RPMI7951 (cell line): ENCODE measurements at regions not wholly inside any gene's neighbourhood (a gene's known extent, or its start where the extent isn't known, plus 50 kb on each side); places are given as distances from the start of the nearest gene placed in this dataset.
"Not testable (repeated sequence)": the region's sequence is repeated elsewhere in the genome, so short reads cannot be mapped to it uniquely, and the experiment has no call there.

Experiments
- DNase-seq: peaks from one replicate; pipeline ENCODE4 v3.0.0-alpha.2; 2012; ENCODE audit warnings: low read depth

DNA sequence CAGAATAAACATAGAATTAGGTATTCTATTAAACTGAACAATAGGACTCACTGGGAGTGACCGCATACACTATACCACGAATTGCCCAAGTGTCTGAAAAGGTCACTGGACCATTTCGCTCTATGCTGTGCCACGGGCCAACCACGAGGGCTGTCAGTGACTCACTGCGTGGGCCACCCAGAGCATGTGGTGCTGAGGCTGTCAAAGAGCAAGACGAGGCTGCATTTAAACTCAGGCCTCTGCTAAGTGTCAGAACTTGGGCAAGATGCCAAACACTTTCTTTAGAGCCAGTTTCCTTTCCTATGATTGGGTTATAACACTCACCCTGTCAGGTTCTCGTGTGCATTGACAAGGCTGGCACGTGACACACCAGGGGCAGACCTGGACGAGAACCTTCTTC lies 97.5 kb downstream of the SH3YL1 start:
- peak; percentile 17 for DNase-seq

DNA sequence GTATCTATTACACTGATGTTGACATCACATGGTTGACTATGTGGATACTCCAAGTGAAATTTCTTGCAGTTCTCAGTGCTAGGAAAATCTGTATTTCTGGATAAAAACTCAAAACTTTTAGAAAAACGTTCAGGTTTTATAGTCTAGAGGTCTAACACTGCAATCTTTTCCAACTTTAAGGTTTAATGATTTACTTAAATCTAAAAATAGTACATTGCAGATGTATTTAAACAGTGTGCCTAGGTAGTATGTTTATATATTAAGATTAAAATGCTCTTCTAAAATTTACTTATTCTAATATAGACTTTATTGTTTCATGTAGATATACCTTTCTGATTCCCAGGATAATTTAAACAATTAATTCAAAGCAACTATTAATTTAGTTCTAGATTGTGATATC lies 98.3 kb downstream of the SH3YL1 start:
- no peak for DNase-seq

DNA sequence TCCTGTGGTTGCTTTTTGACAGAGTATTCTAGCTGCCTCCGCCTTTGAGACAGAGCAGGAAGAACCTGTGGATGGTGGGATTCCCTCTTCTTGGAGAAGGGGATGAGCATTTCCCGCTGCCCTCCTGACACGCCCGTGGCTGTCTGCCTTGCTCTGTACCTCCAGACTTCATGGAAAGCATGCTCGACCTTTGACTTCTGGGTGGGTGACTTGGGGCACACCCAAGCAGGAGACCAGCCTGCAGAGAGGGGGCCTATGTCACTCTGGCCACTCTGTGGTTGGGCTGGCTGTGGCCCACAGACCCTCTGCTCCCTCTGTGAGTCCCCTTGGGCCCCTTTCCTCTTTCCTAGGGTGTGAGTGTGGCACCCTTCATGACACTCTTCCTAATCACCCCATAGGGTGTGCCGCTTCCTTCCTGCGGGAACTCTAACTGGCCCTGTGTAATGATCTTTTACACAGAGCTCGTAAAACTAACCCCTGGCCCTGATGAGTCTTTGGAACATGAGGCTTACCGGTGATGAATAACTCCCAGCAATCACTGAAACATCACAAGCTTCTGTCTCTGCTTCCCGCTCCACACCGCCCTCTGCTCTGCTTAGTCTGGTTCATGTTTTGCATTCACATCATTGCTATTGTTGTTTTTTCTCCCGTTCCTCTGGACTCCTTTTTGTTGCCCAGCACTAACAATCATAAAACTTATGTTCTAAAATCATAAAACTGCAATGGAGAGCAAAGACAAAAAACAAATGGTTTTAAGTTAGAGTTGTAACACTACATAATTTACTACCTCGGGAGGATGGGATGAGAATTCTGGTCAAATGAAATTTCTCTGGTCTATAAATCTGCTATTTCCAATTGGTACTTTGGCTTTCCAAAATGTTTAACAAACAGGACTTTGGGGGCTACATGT lies 101.1 kb downstream of the SH3YL1 start:
- DNase-seq = no peak

DNA sequence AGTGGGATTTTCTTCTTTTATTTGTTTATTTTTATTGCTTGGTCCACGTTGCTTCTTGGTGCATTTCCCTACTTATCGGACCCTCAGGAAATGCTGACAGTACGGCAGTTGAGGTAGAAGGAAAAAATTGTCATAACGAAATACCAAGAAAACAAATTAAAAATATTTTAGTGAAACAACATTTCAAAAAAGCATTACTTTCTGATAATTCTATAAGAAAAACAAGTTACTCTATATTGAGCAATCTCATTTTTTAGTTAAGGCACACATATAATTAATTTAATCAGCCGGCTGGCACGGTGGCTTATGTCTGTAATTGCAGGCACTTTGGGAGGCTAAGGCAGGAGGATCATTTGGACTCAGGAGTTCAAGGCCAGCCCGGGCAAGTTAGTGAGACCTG lies 102.1 kb downstream of the SH3YL1 start:
- DNase-seq = no peak

DNA sequence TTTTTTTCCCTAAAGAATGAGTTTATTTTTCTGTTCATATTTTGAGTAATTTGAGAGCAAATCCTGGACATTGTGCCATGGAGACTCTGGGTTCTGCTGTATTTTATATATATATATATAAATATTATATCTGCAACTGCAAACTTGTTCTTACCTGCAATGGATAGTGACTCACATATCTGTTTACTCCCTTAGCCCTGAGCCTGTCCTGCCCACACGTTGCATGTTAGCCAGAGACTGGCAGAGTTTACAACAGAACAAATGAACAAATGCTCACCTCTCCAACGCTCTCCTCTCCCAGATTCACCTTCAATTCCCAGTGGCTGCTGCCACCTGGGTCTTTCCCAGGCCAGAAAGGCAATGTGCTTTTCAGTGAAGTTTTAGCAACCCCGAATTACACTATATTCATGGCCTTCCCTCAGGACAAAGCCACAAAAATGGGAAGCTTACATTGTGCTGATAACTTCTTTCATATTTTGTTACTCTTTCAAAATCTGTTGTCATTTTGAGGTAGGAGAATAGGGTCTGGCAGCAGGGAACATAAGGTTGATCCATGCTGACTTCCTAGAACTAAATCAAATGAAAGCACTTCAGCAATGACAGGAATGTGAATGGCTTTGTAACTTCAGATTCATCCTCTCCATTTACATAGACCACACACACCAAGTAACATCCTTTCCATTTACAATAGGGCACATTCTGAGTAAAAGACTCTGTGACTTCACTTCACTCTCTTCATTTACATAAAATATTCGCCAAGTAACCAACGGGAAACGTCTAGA lies 105.4 kb upstream of the FAM110C start:
- no peak for DNase-seq

DNA sequence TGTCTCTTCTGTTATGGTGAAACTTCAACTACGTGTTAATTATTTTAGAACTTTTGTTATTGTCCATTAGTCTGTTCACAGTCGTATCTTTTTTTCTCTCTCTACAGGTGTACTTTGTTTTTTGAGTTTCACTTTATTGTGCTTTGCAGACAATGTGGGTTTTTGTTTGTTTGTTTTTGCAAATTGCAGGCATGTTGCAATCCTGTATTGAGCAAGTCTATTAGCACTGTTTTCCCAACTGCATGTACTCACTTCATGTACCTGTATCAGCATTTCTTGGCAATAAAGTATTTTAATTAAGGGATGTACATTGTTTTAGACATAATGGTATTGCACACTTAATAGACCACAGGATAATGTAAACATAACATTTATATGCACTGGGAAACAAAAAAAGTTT lies 99.1 kb upstream of the FAM110C start:
- DNase-seq = no peak

DNA sequence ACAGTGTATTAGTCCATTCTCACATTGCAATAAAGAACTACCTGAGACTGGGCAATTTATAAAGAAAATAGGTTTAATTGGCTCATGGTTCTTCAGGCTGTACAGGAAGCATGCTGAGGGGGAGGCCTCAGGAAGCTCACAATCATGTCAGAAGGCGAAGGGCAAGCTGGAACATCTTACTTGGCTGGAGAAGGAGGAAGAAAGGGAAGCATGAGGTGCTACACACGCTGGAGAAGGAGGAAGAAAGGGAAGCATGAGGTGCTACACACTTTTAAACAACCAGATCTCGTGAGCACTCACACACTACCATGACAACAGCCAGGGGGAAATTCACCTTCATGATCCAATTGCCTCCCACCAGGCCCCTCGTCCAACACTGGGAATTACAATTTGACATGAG lies 95.3 kb upstream of the FAM110C start:
- DNase-seq = no peak

DNA sequence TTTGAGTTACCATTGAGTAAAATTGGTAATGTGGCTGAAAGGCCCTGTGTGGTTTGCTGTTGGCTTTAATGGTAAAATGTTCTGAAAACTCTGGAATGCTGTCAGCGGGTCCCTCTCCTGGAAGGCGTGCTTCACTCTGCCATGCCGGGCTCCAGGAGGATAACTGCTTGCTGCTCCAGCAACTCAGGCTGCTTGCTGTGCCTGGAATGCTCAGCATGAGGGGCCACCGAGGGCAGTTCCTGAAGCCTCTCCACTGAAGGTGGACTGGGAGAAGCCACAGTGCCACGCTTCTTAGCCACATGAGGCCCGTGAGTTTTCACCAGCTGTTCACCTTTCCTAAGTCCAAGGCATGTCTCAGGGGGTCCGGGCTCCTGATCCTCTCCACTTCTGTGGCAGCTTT lies 90.4 kb upstream of the FAM110C start:
- DNase-seq = no peak

DNA sequence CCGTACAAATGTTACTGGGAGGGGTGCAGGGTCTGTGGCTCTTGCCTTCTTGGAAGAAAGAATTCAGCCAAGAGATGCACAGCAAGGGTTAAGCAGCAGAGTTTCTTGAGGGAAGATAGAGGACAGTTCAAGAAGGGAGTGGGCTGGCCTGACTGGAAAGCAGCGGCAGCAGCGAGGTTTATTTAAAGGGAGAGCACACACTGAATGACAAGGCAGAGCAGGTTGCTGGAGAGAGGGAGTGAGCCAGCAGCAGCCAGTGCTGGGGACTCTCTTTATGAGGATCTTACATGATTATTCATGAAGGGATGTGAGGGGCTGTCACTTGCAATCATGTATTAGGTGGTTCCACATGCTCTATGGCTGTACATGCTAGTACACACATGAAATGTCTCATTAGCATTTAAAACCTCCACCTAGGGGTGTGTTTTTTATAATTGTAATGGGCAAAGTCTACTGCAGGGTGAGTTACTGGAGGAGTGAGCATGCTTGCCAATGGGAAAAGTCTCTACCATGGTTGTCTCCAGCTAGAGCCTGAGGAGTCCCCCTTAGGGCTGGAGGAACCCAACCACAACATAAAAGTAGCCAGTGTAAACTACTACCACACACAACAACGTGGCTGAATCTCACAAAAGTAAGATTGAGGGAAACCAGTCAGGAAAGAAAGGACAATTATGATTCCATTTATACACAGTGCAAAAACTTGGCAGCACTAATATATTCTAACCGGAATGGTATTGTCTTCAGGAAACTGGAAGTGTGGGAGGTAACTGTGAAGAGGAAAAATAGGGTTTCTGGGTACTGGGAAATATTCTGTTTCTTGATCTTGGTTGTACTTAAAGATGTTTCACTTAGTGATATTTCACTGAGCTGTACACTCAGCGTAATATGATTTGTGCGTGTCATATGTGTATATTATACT lies 87.6 kb upstream of the FAM110C start:
- DNase-seq = no peak

DNA sequence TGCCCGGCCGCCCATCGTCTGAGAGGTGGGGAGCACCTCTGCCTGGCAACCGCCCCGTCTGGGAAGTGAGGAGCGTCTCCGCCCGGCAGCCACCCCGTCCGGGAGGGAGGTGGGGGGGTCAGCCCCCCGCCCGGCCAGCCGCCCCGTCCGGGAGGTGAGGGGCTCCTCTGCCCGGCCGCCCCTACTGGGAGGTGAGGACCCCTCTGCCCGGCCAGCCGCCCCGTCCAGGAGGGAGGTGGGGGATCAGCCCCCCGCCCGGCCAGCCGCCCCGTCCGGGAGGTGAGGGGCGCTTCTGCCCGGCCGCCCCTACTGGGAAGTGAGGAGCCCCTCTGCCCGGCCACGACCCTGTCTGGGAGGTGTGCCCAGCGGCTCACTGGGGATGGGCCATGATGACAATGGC lies 80.5 kb upstream of the FAM110C start:
- not testable (repeated sequence) for DNase-seq

DNA sequence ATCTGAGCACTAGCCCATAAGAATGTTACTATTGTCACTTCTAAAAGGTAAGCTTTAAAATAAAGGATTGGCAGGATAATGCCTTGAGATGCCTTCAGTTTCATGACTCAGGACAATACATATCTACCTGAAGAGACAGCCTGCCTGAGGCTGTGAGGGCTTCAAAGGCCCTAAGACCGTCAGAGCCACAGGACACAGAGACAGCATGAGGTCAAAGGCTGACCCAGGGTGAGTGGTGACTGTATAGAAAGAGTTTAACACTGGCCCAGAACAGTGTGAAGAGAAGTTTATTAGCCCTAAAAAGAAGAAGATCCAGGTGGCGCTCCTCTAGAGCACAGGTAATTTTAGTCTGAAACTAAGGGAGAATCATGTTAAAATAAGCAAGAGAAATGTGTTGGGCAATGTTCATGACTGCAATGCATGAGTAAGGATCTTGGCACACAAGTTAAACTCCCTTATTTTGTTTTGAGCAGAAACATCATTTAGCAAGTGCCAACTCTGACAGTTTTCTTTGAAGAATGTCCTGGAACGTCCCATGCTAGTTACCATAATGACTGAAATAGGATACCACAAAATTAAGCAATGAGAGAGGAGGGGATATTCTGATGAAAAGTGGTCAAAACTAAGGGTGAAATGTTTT lies 78.1 kb upstream of the FAM110C start:
- DNase-seq = no peak

DNA sequence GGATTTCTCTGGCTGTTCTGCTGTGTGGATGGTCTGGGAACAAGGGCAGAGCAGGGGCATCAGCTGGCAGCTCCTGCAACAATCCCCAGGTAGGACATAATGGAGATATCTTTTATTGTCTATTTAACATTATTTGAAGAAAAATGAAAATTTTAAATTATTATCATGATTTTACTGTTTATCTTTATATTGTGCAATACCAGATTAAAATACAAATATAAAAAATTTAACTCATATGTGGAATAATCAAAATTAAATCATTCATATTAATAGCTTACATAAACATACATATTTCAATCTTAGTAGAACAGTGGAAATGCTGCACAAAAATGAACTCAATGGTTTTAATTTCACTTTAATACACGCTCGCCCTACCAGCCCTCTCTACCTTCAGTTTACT lies 70.6 kb upstream of the FAM110C start:
- DNase-seq = no peak

DNA sequence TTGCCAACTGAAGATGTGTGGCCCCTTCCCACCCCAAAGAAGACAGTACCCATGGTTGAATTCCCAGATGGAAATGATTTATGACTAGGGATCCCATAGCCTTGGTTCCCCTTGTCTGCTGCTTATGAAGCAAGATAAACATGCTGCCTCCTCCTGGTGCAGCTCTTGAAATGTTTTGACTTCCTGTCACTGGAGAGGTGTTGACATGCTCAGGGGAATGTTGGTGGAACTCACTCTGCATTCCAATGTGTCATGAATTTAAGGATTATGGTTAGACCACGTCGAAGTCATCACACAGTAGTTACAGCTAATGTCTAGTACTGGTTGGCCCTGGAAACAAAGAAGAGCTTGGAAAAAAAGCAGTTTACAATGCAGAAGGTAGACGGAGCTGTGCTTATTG lies 69.0 kb upstream of the FAM110C start:
- no peak for DNase-seq

DNA sequence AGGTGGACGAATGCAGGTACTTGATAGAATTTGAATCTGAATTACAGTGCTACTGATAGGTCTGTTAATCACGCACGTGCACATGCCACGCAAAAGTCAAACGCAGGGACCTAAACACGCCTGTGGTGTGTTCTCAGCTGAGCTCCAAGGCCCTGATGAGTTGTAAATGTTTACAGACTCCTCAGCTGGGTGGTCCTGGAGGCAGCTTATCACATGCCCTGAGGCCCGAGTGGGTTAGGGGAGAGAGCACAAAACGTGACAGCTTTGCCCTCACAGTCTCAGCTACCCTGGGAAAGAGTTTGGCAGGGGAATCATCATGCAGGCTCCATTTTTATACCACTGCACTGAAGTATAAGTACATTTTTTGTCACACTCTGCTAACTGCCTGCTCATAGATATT lies 68.3 kb upstream of the FAM110C start:
- no peak for DNase-seq

DNA sequence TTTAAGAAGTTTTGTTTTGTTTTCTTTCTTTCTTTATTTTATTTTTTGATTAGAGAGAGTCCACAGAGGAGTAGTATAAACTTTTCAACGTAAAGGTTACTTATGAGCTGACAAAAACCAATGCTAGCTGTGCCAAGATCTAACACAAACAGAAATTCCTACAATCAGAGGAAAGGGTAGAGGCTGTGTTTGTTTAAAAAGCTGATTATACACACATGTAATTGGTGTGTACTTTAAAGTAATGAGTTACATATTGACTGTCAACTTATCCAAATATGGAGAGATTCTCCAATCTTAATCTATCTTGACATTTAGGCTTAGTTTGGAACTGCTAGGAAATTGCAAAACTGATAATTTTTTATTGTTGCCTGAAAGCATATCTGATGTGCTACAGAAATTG lies 63.7 kb upstream of the FAM110C start:
- DNase-seq = no peak

DNA sequence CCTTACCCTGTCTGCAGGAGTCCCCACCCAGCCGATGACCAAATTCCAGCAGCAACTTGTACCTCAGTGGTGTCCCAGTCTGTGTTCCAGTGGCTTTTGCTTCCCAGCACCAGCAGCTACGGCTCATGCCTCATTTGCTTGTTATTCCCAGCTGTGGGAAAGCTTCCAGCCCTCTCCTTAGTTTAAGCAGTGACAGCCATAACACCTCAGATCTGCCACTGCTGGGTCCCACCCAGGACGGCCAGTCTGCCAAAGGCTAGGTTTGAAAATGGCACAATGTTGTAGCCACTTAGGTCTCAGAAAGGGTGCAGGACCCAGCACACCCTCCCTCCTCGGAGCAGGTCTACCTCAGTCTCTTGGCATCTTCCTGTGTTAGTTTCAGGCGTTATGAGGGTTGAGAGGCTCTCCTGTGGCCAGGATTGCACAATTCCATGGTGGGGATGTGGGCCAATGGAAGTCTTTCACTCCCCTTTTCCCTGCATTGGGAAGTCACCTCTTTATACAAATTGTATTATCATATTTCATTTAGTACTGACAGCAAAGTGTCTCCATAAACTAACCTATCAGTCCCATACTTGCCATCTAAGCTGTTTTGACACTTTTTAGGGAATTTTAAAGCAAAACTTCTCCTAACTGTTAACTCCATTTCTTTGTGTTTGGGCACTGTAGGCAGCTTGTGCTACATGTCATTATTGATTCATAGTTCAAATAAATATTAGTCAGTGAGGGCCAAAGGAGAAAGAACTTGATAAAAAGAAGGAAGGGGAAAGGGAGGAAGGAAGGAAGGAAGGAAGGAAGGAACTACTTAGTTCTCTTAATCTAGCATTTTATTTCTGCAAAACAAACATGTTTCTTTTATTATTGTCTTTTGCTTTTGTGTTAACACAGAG lies 62.9 kb upstream of the FAM110C start:
- DNase-seq = no peak

DNA sequence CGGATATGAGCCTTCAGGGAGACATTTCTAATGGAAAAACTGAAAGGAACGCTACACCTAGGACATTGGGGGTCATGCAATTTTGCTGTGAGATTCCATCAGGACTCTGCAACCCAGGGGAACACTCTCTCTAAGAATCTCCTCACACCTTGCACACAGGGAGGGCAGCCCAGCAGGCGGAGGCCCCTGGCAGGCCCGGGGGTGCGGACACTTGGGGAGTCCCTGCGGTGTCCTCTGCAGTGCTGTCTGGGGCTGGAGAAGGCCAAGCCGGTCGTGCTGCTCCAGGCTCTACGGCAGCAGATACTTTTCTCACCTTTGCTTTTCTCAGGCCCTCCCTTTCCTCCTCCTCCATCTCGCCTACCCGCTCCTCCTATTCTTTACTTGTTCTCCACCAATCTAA lies 54.7 kb upstream of the FAM110C start:
- no peak for DNase-seq
